Neural progenitor cell (in vitro differentiated cells): ENCODE measurements at regions not wholly inside any gene's neighbourhood (a gene's known extent, or its start where the extent isn't known, plus 50 kb on each side); places are given as distances from the start of the nearest gene placed in this dataset.
A peak's percentile ranks its signal among the peaks of the same experiment; 100 is the strongest.

ENCODE experiments used
- DNase-seq: peaks from one replicate; pipeline ENCODE4 v3.0.0-alpha.2; 2016; ENCODE audit warnings: low spot score
- H2AFZ ChIP-seq: fragments of 200-600 bp; sonication (generic); replicated peaks from 2 replicates; pipeline ENCODE4 v1.6.1; 2016; ENCODE audit warnings: antibody characterized with exemption
- H3F3A ChIP-seq: fragments of 200-600 bp; sonication (generic); 2 replicates; pipeline ENCODE4 v1.6.1; 2016; ENCODE audit warnings: antibody characterized with exemption, low read depth
- H3K27ac ChIP-seq: fragments of 200-600 bp; sonication (generic); 2 replicates; pipeline ENCODE4 v1.5.1; 2016; ENCODE audit warnings: mild to moderate bottlenecking
- H3K27me3 ChIP-seq: fragments of 200-600 bp; sonication (generic); 2 replicates; pipeline ENCODE4 v1.6.1; 2016; ENCODE audit warnings: mild to moderate bottlenecking, moderate library complexity
- H3K36me3 ChIP-seq: fragments of 200-600 bp; sonication (generic); 2 replicates; pipeline ENCODE4 v1.5.1; 2016
- H3K4me1 ChIP-seq: fragments of 200-600 bp; sonication (generic); 2 replicates; pipeline ENCODE4 v1.6.1; 2016; ENCODE audit warnings: mixed run types
- H3K4me2 ChIP-seq: fragments of 200-600 bp; sonication (generic); 2 replicates; pipeline ENCODE4 v1.6.1; 2016
- H3K4me3 ChIP-seq: fragments of 200-600 bp; sonication (generic); 2 replicates; pipeline ENCODE4 v1.5.1; 2016
- H3K79me2 ChIP-seq: fragments of 200-600 bp; sonication (generic); 2 replicates; pipeline ENCODE4 v1.6.1; 2016; ENCODE audit warnings: low read depth
- H3K9ac ChIP-seq: fragments of 200-600 bp; sonication (generic); 2 replicates; pipeline ENCODE4 v1.6.1; 2016
- H3K9me3 ChIP-seq: fragments of 200-600 bp; sonication (generic); 2 replicates; pipeline ENCODE4 v1.5.1; 2016; ENCODE audit warnings: low read depth
- H4K20me1 ChIP-seq: fragments of 200-600 bp; sonication (generic); 2 replicates; pipeline ENCODE4 v1.6.1; 2016; ENCODE audit warnings: low read depth
- H3K27ac Mint-ChIP-seq: 3 replicates; pipeline ENCODE4 v1.8.0; 2021; ENCODE audit warnings: mixed read lengths
- H3K27me3 Mint-ChIP-seq: 2 replicates; pipeline ENCODE4 v1.8.0; 2022; ENCODE audit warnings: low read depth, mild to moderate bottlenecking, inconsistent platforms, moderate library complexity, mixed read lengths; ENCODE audit not compliant: insufficient read depth
- H3K36me3 Mint-ChIP-seq: 3 replicates; pipeline ENCODE4 v1.8.0; 2021; ENCODE audit warnings: mixed read lengths
- H3K4me1 Mint-ChIP-seq: 3 replicates; pipeline ENCODE4 v1.8.0; 2021; ENCODE audit warnings: mixed read lengths
- H3K4me3 Mint-ChIP-seq: 3 replicates; pipeline ENCODE4 v1.8.0; 2021; ENCODE audit warnings: mild to moderate bottlenecking, moderate library complexity, mixed read lengths
- H3K9me3 Mint-ChIP-seq: 3 replicates; pipeline ENCODE4 v1.8.0; 2020; ENCODE audit warnings: mixed read lengths
- CTCF ChIP-seq: fragments of 200-600 bp; sonication (generic); IDR thresholded peaks from 2 replicates; pipeline ENCODE4 v1.5.1; 2017; ENCODE audit warnings: antibody characterized with exemption, mild to moderate bottlenecking
- EZH2 ChIP-seq: fragments of 200-600 bp; sonication (generic); IDR thresholded peaks from 2 replicates; pipeline ENCODE4 v1.6.1; 2017; ENCODE audit warnings: antibody characterized with exemption, mild to moderate bottlenecking, moderate library complexity
- EZH2phosphoT487 ChIP-seq: fragments of 200-600 bp; sonication (generic); IDR thresholded peaks from 2 replicates; pipeline ENCODE4 v1.6.1; 2017; ENCODE audit warnings: antibody characterized with exemption

- no peaks in the 10 kb centered on the region for H3K9me3 ChIP-seq
- Mint-ChIP-seq H3K9me3 (peaks cover 3% of the 10 kb centered on the region), H3K27ac (no peak overlapping the region), H3K4me3 (no peak overlapping the region), H3K36me3 (no peaks in the 10 kb centered on the region), H3K27me3 (peaks cover 2% of the 10 kb centered on the region), H3K4me1 (peaks cover 29% of the 10 kb centered on the region)
- no peak overlapping the region for H3K9ac ChIP-seq
- H3K4me3 ChIP-seq, result no peak overlapping the region
- H4K20me1 ChIP-seq, result no peaks in the 10 kb centered on the region
- H3K4me1 ChIP-seq, result peaks cover 24% of the 10 kb centered on the region
- DNase-seq, result no peak
- H3K79me2 ChIP-seq, result no peaks in the 10 kb centered on the region
- H3K4me2 ChIP-seq, result no peak overlapping the region
- H3K27ac ChIP-seq, result no peak overlapping the region
- no peaks in the 10 kb centered on the region for H3K27me3 ChIP-seq
- peak overlapping the region; percentile 12 for H2AFZ ChIP-seq
- no peaks in the 10 kb centered on the region for H3K36me3 ChIP-seq
- peaks cover 6% of the 10 kb centered on the region for H3F3A ChIP-seq
- TF ChIP-seq EZH2phosphoT487 (no peak), CTCF (no peak), EZH2 (no peak)
Observed at GRCh38 chr20:33908336-33908735, 85.4 kb upstream of the RALY start.

- H3K4me1 Mint-ChIP-seq, result peaks cover 33% of the 10 kb centered on the region
- Histone ChIP-seq H3K79me2 (no peaks in the 10 kb centered on the region), H3K27me3 (no peaks in the 10 kb centered on the region), H3K4me1 (peaks cover 24% of the 10 kb centered on the region), H4K20me1 (no peaks in the 10 kb centered on the region), H3F3A (peaks cover 6% of the 10 kb centered on the region), H3K9ac (no peak overlapping the region), H3K27ac (no peak overlapping the region), H3K4me2 (no peak overlapping the region), H3K4me3 (no peak overlapping the region), H3K36me3 (no peaks in the 10 kb centered on the region), H3K9me3 (no peaks in the 10 kb centered on the region), H2AFZ (no peak overlapping the region)
- H3K27me3 Mint-ChIP-seq, result peaks cover 2% of the 10 kb centered on the region
- H3K9me3 Mint-ChIP-seq, result peaks cover 3% of the 10 kb centered on the region
- no peak for DNase-seq
- TF ChIP-seq EZH2phosphoT487 (no peak), CTCF (no peak), EZH2 (no peak)
- no peaks in the 10 kb centered on the region for H3K36me3 Mint-ChIP-seq
- no peak overlapping the region for H3K4me3 Mint-ChIP-seq
- no peak overlapping the region for H3K27ac Mint-ChIP-seq
Observed at GRCh38 chr20:33908868-33909267, 84.8 kb upstream of the RALY start.

GRCh38 chr20:33909331-33909921, 84.3 kb upstream of the RALY start:
- Histone ChIP-seq H3F3A (peaks cover 6% of the 10 kb centered on the region), H3K27ac (no peak overlapping the region), H3K27me3 (no peaks in the 10 kb centered on the region), H3K9me3 (no peaks in the 10 kb centered on the region), H3K4me3 (no peak overlapping the region), H3K79me2 (no peaks in the 10 kb centered on the region), H3K4me2 (no peak overlapping the region), H3K4me1 (peaks cover 24% of the 10 kb centered on the region), H4K20me1 (no peaks in the 10 kb centered on the region), H3K36me3 (no peaks in the 10 kb centered on the region), H2AFZ (no peak overlapping the region), H3K9ac (no peak overlapping the region)
- no peak for DNase-seq
- TF ChIP-seq CTCF, result no peak
- TF ChIP-seq EZH2phosphoT487, result no peak
- Mint-ChIP-seq H3K4me1 (peaks cover 39% of the 10 kb centered on the region), H3K4me3 (no peak overlapping the region), H3K27me3 (peaks cover 2% of the 10 kb centered on the region), H3K36me3 (no peaks in the 10 kb centered on the region), H3K9me3 (peaks cover 3% of the 10 kb centered on the region), H3K27ac (peak overlapping the region; percentile 30)
